Raji (cell line): ENCODE measurements at regions not wholly inside any gene's neighbourhood (a gene's known extent, or its start where the extent isn't known, plus 50 kb on each side); places are given as distances from the start of the nearest gene placed in this dataset.

ENCODE experiments used
- POLR2A ChIP-seq: IDR thresholded peaks from 2 replicates; pipeline ENCODE4 v1.6.1; 2011; ENCODE audit warnings: low read depth, low read length, control low read depth; ENCODE audit not compliant: insufficient read depth

GRCh38 chr7:25965405-25966123 is 186.4 kb upstream of the NFE2L3 start:
- TF ChIP-seq POLR2A = no peak

- no peak for TF ChIP-seq POLR2A
Measured at GRCh38 chr7:25966469-25966868, 185.5 kb upstream of the NFE2L3 start.

GRCh38 chr7:25967278-25968204 is 184.5 kb upstream of the NFE2L3 start:
- TF ChIP-seq POLR2A = 0 out of 2 replicates have a peak, but pooled peaks have one; percentile 15

- peak; percentile 61; the same call in 1 of the 2 replicates for TF ChIP-seq POLR2A
Measured at GRCh38 chr7:25968205-25968993, 183.6 kb upstream of the NFE2L3 start.

DNA sequence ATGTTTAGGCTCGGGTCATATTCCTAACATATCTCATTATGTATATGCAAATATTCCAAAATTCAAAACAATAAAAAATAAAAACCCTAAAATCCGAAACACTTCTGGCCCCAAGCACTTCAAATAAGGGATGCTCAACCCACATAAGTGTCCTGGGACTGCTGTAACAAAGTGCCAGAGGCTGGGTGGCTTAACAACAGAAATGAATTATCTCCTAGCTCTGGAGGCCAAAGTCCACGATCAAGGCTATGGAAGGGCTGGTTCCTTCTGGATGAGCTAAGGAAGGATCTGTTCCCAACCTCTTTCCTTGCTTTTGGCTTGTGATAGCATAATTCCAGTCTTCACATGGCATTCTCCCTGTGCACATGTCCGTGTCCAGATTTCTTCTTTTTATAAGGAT is 181.6 kb upstream of the NFE2L3 start:
- no peak for TF ChIP-seq POLR2A

- no peak for TF ChIP-seq POLR2A
Measured at GRCh38 chr7:25970911-25971310, 181.1 kb upstream of the NFE2L3 start.

GRCh38 chr7:25976630-25977029 is 175.4 kb upstream of the NFE2L3 start:
- no peak for TF ChIP-seq POLR2A

- no peak for TF ChIP-seq POLR2A
Measured at GRCh38 chr7:25978466-25978865, 173.5 kb upstream of the NFE2L3 start.

GRCh38 chr7:25979605-25980004 is 172.4 kb upstream of the NFE2L3 start:
- no peak for TF ChIP-seq POLR2A

DNA sequence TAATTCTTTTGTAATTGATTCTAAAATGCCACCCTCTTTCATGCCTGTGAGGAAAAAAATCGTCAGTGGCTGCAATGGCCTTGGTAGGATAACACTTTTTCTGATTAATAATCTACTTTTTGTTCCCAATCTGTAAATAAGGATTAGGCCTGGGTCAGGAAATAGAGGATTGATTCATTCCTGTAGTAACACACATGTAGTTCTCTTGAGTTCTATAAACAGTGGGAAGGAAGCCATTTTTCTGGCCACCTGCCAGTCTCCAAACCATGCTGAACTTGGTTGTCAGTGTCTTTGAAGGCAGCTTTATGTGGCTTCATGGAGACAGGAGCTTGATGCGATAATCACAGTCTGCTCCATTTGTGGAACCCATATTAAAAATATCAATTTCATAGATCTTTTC is 169.3 kb upstream of the NFE2L3 start:
- no peak for TF ChIP-seq POLR2A

DNA sequence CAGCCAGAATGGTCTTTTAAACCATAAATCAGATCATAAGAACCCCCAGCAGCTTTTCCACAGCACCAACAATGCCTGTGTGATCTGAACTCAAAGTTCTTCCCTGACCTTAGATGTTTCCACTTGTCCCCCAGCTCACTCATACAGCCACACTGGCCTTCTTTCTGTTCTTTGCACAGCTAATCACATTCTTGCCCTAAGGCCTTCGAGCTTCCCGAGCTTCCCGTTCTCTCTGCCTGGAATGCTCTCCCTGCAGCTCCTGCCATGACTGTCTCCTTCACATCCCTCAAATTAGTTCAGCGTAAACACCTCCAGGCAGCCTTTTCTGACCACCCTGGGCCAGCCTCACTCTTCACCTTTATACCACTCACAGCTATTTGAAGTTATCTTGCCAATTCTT is 166.8 kb upstream of the NFE2L3 start:
- TF ChIP-seq POLR2A = no peak

- TF ChIP-seq POLR2A = no peak
Measured at GRCh38 chr7:25988640-25989039, 163.4 kb upstream of the NFE2L3 start.

- TF ChIP-seq POLR2A = no peak
Measured at GRCh38 chr7:25989140-25989705, 162.8 kb upstream of the NFE2L3 start.

GRCh38 chr7:25994433-25994994 is 157.5 kb upstream of the NFE2L3 start:
- TF ChIP-seq POLR2A = no peak

DNA sequence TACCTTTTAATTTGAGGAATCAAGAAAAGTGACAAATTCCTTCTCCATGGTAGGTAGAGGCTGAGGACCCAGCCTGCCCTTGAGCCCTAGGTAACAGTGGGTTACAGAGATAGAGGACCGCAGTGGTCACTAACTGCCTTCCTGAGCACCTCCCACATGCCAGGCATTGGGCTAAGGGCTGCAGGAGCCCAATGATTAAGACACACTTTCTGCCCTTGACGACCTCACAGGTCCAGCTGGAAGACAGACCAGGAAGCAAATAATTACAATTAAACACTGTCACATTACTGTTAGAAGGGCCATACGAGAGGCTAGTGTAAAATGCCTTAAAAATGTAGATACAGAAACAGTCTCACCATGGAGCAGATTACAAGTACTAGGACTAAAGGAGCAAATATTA is 156.8 kb upstream of the NFE2L3 start:
- TF ChIP-seq POLR2A = no peak
